Hepatocyte (in vitro differentiated cells): ENCODE measurements at regions not wholly inside any gene's neighbourhood (a gene's known extent, or its start where the extent isn't known, plus 50 kb on each side); places are given as distances from the start of the nearest gene placed in this dataset.
"Not testable (repeated sequence)": the region's sequence is repeated elsewhere in the genome, so short reads cannot be mapped to it uniquely, and the experiment has no call there.

Source experiments
- DNase-seq: peaks from one replicate; pipeline ENCODE4 v3.0.0-alpha.2; 2016; ENCODE audit warnings: low spot score
- H2AFZ ChIP-seq: fragments of 200-600 bp; sonication (generic); 2 replicates; pipeline ENCODE4 v1.6.0; 2016; ENCODE audit warnings: antibody characterized with exemption, mild to moderate bottlenecking
- H3K27ac ChIP-seq: fragments of 200-600 bp; sonication (generic); 2 replicates; pipeline ENCODE4 v1.5.1; 2016; ENCODE audit warnings: mild to moderate bottlenecking
- H3K27me3 ChIP-seq: fragments of 200-600 bp; sonication (generic); 2 replicates; pipeline ENCODE4 v1.6.1; 2016
- H3K36me3 ChIP-seq: fragments of 200-600 bp; sonication (generic); replicated peaks from 2 replicates; pipeline ENCODE4 v1.5.1; 2016; ENCODE audit warnings: low read depth; ENCODE audit not compliant: insufficient read depth
- H3K4me1 ChIP-seq: fragments of 200-600 bp; sonication (generic); 2 replicates; pipeline ENCODE4 v1.5.1; 2016; ENCODE audit warnings: mild to moderate bottlenecking, moderate library complexity; ENCODE audit not compliant: insufficient read depth
- H3K4me2 ChIP-seq: fragments of 200-600 bp; sonication (generic); 2 replicates; pipeline ENCODE4 v1.6.0; 2016
- H3K4me3 ChIP-seq: fragments of 200-600 bp; sonication (generic); 2 replicates; pipeline ENCODE4 v1.5.1; 2016; ENCODE audit warnings: mild to moderate bottlenecking
- H3K79me2 ChIP-seq: fragments of 200-600 bp; sonication (generic); 2 replicates; pipeline ENCODE4 v1.6.0; 2017; ENCODE audit warnings: mild to moderate bottlenecking
- H3K9me2 ChIP-seq: fragments of 200-600 bp; sonication (generic); replicated peaks from 2 replicates; pipeline ENCODE4 v1.6.0; 2017; ENCODE audit warnings: mild to moderate bottlenecking; ENCODE audit not compliant: insufficient read depth
- H3K9me3 ChIP-seq: fragments of 200-600 bp; sonication (generic); 2 replicates; pipeline ENCODE4 v1.5.1; 2016; ENCODE audit warnings: low read depth, mild to moderate bottlenecking
- H4K20me1 ChIP-seq: fragments of 200-600 bp; sonication (generic); 2 replicates; pipeline ENCODE4 v1.6.0; 2016; ENCODE audit warnings: mild to moderate bottlenecking; ENCODE audit not compliant: insufficient read depth, poor library complexity, severe bottlenecking
- CTCF ChIP-seq: fragments of 200-600 bp; sonication (generic); IDR thresholded peaks from 2 replicates; pipeline ENCODE4 v1.5.1; 2016; ENCODE audit warnings: antibody characterized with exemption, mild to moderate bottlenecking; ENCODE audit not compliant: poor library complexity
- EZH2 ChIP-seq: fragments of 200-600 bp; sonication (generic); IDR thresholded peaks from 2 replicates; pipeline ENCODE4 v1.6.1; 2016; ENCODE audit warnings: antibody characterized with exemption, mild to moderate bottlenecking, borderline replicate concordance
- EZH2phosphoT487 ChIP-seq: fragments of 200-600 bp; sonication (generic); IDR thresholded peaks from one replicate; pipeline ENCODE4 v1.6.1; 2018; ENCODE audit warnings: antibody characterized with exemption, mild to moderate bottlenecking, low read depth, moderate library complexity; ENCODE audit not compliant: unreplicated experiment, severe bottlenecking
- WGBS: methylation state at CpG from one replicate; pipeline ENCODE4 v1.1.6; 2016; ENCODE audit warnings: low lambda C conversion rate; ENCODE audit errors: missing lambda C conversion rate; 5-methylcytosine and 5-hydroxymethylcytosine counted together

- no peaks in the 10 kb centered on the region for H3K36me3 ChIP-seq
- H3K9me2 ChIP-seq, result no peaks in the 10 kb centered on the region
- no peak overlapping the region for H3K4me3 ChIP-seq
- H3K79me2 ChIP-seq, result no peaks in the 10 kb centered on the region
- H3K4me2 ChIP-seq, result no peak overlapping the region
- H4K20me1 ChIP-seq, result no peaks in the 10 kb centered on the region
- 88% methylated on average over 2 of the region's 2 CpGs for WGBS
- no peak for DNase-seq
- H3K9me3 ChIP-seq, result no peaks in the 10 kb centered on the region
- no peaks in the 10 kb centered on the region for H3K27me3 ChIP-seq
- H3K27ac ChIP-seq, result no peak overlapping the region
- H2AFZ ChIP-seq, result no peak overlapping the region
- H3K4me1 ChIP-seq, result no peaks in the 10 kb centered on the region
- TF ChIP-seq CTCF (no peak), EZH2phosphoT487 (no peak), EZH2 (no peak)
Measured at GRCh38 chr2:116162395-116162794, 1652.1 kb upstream of the DDX18 start.

- Histone ChIP-seq H3K27me3 (no peaks in the 10 kb centered on the region), H3K9me2 (no peaks in the 10 kb centered on the region), H2AFZ (no peak overlapping the region), H3K4me3 (no peak overlapping the region), H3K27ac (no peak overlapping the region), H3K4me1 (no peaks in the 10 kb centered on the region), H3K36me3 (no peaks in the 10 kb centered on the region), H4K20me1 (no peaks in the 10 kb centered on the region), H3K4me2 (no peak overlapping the region), H3K9me3 (no peaks in the 10 kb centered on the region), H3K79me2 (no peaks in the 10 kb centered on the region)
- no peak for TF ChIP-seq EZH2phosphoT487
- no peak for TF ChIP-seq CTCF
- no peak for TF ChIP-seq EZH2
- DNase-seq, result no peak
Measured at GRCh38 chr2:116167107-116167506, 1647.4 kb upstream of the DDX18 start.

- Histone ChIP-seq H4K20me1 (no peaks in the 10 kb centered on the region), H3K36me3 (no peaks in the 10 kb centered on the region), H3K9me3 (no peaks in the 10 kb centered on the region), H3K4me1 (no peaks in the 10 kb centered on the region), H3K27me3 (no peaks in the 10 kb centered on the region), H3K27ac (no peak overlapping the region), H2AFZ (no peak overlapping the region), H3K79me2 (no peaks in the 10 kb centered on the region), H3K9me2 (no peaks in the 10 kb centered on the region), H3K4me2 (no peak overlapping the region), H3K4me3 (no peak overlapping the region)
- no peak for TF ChIP-seq EZH2
- TF ChIP-seq CTCF, result no peak
- no peak for TF ChIP-seq EZH2phosphoT487
- WGBS, result 56% methylated on average over 3 of the region's 3 CpGs
- DNase-seq, result no peak
Measured at GRCh38 chr2:116180072-116180471, 1634.4 kb upstream of the DDX18 start.

- not testable (repeated sequence) for DNase-seq, H3K36me3 ChIP-seq, H4K20me1 ChIP-seq, H3K27ac ChIP-seq, H3K27me3 ChIP-seq, H3K9me2 ChIP-seq, H3K79me2 ChIP-seq, H3K4me3 ChIP-seq, H3K4me1 ChIP-seq, H3K4me2 ChIP-seq, H3K9me3 ChIP-seq, H2AFZ ChIP-seq
- 63% methylated on average over 2 of the region's 2 CpGs for WGBS
Measured at GRCh38 chr2:116190684-116191083, 1623.8 kb upstream of the DDX18 start.
